HG02943 (cell line): ENCODE measurements at regions not wholly inside any gene's neighbourhood (a gene's known extent, or its start where the extent isn't known, plus 50 kb on each side); places are given as distances from the start of the nearest gene placed in this dataset.

Experiments used
- ATAC-seq: cut with Tn5 transposase; IDR thresholded peaks from one replicate; pipeline ENCODE4 v1.9.1; 2021; ENCODE audit warnings: mild to moderate bottlenecking, low read depth, moderate library complexity; ENCODE audit not compliant: unreplicated experiment

- ATAC-seq, result no peak
Measured at GRCh38 chr10:104505521-104506042, 135.5 kb upstream of the SORCS3 start.

GRCh38 chr10:104509981-104510380, 131.1 kb upstream of the SORCS3 start:
- ATAC-seq, result no peak

DNA sequence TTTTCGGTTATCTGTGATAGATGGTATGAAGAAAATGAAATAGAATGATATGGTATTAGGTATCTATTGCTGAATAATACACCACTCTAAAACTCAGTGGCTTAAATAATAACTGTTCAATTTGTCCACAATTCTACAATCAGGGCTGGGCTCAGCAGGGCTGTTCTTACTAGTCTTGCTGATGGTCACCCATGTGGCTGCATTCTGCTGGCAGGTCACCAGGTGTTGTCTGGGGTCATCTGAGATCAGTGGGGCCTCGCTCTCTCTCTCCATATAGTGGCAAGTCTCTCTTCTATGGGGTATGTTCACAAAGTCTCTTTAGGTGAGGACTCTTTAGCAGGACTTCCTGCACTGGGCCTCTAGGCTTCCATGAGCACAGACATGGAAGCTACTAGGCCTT, 130.4 kb upstream of the SORCS3 start:
- no peak for ATAC-seq

DNA sequence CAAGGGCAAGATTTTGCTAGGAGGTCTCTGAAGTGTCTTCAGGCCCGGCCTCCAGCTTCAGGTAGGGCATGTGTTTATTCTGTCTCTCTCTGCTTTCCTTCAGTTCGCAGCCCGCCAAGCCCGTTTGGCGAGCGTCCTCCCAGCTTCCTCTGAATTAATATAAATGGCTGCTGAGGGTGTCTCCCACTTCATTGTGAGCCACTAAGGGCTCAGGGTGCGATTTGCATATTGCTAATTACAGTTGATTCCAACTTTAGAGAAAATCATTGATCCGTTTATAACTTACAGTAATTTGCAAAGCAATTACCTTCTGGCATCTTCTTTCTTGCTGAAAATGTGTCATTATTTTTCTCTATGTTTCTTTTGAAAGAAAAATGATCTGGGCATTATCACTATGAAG, 128.3 kb upstream of the SORCS3 start:
- no peak for ATAC-seq

- ATAC-seq, result no peak
Measured at GRCh38 chr10:104515678-104516199, 125.4 kb upstream of the SORCS3 start.

DNA sequence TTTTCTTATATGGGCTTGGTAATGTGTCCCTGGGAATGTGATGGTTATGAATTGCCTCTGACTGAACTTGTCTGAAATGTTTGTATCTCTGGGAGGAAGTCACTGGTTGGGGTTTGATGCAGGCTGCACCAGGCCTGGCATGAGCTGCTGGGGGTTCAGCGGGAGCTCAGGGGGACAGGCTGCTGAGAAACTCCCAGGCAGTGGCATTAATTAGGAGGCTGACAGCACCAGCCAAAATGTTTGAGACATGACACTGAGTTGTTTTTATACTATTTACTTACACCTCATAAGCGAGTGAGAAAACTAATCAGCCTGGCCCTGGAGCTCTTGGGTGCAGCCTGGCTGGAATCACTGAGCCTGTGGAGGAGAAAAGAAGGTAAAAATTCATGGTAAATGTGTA, 124.1 kb upstream of the SORCS3 start:
- no peak for ATAC-seq

DNA sequence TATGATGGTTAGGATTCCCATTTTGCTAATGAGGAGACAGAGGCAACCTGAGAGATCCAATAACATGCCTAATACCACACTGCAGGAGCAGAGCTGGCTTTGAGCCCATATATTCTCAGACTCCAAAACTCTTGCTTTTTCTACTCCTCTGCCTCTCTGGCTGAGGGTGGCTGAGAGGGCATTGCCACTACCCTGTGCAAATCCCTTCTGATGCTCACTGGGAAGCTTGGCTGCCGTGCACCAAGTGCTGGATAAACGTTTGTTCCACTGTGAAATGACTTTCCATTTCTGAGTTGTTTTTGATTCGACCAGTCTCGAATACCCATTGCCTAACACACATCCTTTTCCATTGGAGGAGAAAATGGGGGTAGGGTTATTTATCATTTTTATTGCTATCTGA, 123.1 kb upstream of the SORCS3 start:
- no peak for ATAC-seq

DNA sequence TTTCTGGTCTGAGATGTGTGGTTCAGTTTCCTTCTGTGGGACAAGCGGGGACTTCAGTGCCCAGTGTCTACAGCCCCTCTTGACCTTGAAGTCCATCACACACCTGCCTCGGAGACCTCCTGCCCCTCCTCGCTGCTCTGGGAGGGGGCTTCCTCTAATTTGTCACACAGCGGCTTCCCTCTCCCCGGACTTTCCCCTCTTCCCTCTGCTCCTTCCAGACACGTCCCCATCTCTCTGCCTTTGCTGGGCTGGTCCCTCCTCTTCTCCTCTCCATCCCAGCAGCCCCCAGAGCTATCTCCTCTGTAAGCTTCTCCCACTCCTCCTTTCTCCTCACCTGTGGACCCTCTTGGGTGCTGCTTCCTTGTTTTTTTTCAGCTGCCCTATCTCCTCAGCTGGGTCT, 122.2 kb upstream of the SORCS3 start:
- no peak for ATAC-seq

DNA sequence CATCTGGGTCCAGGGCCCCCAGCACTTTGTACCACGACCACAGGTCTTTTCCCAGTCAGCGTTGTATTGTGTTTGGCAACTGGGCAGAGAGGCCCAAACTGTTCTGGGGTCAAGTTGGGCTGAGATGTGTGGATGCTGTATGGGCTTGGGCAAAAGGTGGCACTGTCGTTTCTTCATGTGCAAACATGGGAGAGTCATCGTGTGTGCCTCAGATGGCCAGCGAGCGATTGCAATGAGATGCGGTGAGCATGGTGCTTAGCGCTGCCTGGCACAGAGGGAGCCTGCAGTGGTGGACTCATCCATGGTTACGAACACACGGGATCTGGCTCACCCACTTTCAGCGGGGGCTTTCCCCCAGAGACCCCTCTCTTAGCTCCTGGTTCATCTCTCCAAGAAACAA, 120.4 kb upstream of the SORCS3 start:
- no peak for ATAC-seq

DNA sequence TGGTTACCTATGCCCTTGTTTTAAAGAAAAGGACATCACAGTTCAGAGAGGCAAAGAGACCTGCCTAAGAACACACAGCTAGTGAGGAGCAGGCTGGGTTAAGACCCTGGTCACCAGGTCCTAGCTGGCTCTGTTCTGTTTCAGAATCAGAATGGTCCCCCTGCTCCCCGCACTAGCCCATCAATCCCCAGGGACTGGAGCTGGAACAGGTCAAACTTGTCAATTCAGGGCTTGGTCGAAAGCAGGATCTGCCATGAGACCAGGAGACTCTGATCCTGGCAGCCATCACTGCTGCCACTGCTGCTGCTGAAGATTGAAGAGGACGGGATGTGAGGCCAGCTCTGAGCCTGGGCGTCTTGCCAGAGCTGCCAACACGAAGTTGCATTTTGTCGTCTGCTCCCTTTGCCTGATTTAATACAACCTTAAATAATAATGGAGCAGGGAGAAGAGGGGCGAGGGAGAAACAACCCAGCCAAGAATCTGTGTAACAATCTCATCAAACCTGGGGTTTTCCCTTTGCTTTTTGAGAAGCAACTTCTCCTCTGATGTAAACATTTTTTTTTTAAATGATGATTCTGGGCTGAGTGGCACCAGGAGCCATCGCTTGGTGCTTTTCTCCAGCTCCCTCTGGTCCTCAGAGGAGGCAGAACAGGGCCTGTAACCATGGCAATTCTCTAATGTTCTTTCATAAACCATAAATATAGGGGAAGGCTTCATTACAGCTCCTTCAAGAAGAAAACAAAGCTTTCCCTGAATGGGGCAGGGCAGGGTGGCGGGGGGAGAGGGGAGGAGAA, 119.0 kb upstream of the SORCS3 start:
- no peak for ATAC-seq

DNA sequence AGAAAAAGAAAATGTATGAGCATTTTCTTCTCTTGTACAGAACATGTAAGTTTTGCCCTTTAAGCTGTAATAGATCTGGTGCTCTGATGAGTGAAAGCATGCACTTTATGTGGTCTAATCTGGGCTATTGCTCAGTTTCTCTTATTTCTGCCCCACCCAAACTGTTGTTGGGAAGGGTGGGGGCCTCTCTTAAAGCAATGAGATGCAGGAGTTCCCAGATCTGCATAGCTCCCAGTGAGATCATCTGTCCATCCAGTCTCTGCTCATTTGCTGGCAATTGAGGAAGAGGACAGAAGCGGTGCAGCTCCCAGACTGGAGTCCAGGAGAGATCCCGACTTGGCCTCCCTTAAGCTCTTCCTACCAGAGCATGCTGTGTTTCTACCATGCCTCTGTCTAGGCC, 114.9 kb upstream of the SORCS3 start:
- ATAC-seq, result no peak

DNA sequence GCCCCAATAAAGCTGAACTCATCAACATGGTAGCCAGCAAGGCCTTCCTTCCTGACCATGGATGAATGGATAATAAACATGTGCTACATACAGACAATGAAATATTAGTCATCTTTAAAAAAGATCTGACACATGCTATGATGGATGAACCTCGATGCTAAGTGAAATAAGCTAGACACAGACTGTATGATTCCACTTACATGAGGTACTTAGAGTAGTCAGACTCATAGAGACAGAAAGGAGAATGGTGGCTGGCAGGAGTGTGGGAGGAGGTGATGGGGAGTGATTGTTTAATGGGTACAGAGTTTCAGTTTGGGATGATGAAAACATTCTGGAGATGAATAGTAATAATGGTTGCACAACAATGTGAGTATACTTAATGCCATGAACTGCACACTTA, 114.1 kb upstream of the SORCS3 start:
- ATAC-seq, result no peak

- no peak for ATAC-seq
Measured at GRCh38 chr10:104540181-104540580, 100.9 kb upstream of the SORCS3 start.

DNA sequence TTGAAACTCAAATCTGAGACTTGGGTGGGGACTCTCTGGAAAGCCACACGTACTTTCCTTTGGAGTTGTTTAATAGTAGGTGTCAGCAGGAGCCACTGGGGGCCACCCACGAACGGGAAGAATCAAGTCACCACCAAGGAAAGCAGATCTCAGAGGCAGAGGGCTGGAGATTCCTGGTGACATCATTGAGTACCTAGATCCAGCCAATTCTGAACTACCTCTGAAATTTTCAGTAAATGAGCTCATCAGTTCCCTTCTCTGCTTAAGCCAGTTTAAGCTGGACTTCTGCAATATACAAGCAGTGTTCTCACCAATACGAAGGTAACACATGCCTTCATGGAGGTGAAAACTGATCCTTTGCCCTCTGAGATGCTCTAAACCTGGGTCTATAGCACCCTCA, 99.3 kb upstream of the SORCS3 start:
- no peak for ATAC-seq

GRCh38 chr10:104546336-104546735, 94.8 kb upstream of the SORCS3 start:
- ATAC-seq, result no peak

DNA sequence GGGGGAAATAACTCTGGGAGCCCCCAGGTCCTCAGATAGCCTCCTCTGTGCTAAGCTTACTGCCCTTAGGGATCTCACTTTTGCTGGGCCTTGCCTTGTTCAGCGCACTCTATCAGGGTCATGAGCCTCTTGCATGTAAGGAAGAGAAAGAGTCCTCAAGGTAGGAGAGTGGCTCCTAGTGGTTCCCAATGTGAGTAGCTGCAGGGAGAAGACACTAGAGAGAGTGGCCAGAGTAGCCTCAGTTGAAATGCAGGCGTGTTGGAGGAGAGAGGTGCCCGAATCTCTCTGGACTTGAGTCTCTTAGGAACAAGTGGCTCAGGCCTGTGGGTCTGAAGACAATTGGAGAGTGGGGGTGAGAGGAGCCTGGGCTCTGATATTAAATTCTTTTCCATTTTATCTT, 94.3 kb upstream of the SORCS3 start:
- ATAC-seq, result no peak

DNA sequence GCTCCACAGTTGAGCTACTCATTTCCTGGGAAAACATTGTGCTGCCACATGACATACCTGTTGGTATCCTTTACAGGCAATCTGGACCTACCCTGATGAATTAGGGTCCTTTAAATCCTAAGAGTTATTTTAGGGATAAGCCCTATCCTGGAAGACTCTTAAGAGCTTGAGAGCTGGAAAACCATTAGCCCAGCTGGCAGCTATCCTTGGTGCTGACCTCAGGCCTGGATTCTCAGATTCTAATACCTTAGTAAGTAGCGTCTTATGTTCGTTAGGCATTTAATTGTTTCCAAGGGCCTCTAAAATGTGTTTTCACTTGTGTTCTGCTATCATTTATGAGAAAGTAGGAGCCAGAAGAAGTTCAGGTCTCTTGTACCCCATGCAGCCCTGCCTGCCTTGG, 93.0 kb upstream of the SORCS3 start:
- ATAC-seq, result no peak

DNA sequence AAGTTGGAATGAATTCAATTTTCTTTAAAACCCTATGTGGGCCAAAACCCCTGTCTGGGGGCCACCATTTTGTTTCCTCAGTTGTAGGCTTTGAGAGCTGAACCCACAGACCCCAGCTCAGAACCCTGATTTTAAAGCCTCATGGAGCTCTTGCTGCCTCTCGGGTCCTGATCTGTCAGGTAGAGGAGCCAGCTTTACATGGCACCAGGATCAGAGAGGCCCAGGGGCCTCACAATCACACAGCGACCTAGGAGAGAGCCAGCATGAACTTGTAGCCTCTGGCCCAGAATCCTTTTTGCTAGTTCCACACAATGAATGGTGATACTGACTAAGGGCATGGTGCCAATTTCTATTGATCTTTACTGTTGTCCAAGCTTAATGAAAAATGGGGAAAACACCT, 84.3 kb upstream of the SORCS3 start:
- ATAC-seq, result no peak

GRCh38 chr10:104557966-104558365, 83.1 kb upstream of the SORCS3 start:
- ATAC-seq, result no peak

- no peak for ATAC-seq
Measured at GRCh38 chr10:104559935-104560334, 81.2 kb upstream of the SORCS3 start.

- no peak for ATAC-seq
Measured at GRCh38 chr10:104563051-104563450, 78.0 kb upstream of the SORCS3 start.

- no peak for ATAC-seq
Measured at GRCh38 chr10:104563548-104563947, 77.5 kb upstream of the SORCS3 start.
